Panc1 (cell line): ENCODE measurements at regions not wholly inside any gene's neighbourhood (a gene's known extent, or its start where the extent isn't known, plus 50 kb on each side); places are given as distances from the start of the nearest gene placed in this dataset.
"Not testable (repeated sequence)": the region's sequence is repeated elsewhere in the genome, so short reads cannot be mapped to it uniquely, and the experiment has no call there.

Source experiments
- ATAC-seq: fragments of 200-7000 bp; cut with Tn5 transposase; 2 replicates; pipeline ENCODE4 v1.9.1; 2020; ENCODE audit warnings: mild to moderate bottlenecking, moderate library complexity
- BruUV-seq: library from RNA; stranded (reverse); fragments of 400-500 nt; replicated peaks from 2 replicates; lab custom pipeline; 2021; lab: Mats Ljungman, UMichigan
- CTCF ChIA-PET: fragments of 300-600 bp; sonication (Branson Sonifier 250); formaldehyde crosslinking; loops from one replicate; lab custom pipeline; 2022; ENCODE audit warnings: antibody characterized with exemption; lab: Charles Lee
- POLR2A ChIA-PET: fragments of 300-600 bp; sonication (Branson Sonifier 250); formaldehyde crosslinking; loops from one replicate; lab custom pipeline; 2022; ENCODE audit warnings: antibody characterized with exemption; lab: Charles Lee
- DNase-seq: peaks from one replicate; pipeline ENCODE4 v3.0.0-alpha.2; 2010; ENCODE audit warnings: low read depth, low spot score
- H3K27ac ChIP-seq: 2 replicates; pipeline ENCODE4 v1.5.1; 2011; ENCODE audit warnings: mild to moderate bottlenecking, low read length, inconsistent platforms
- H3K27me3 ChIP-seq: fragments of 200-500 bp; sonication (Bioruptor generic); 2 replicates; pipeline ENCODE4 v1.6.0; 2014; ENCODE audit warnings: low read length, inconsistent platforms; ENCODE audit not compliant: control insufficient read depth, insufficient read depth
- H3K36me3 ChIP-seq: fragments of 200-500 bp; sonication (Bioruptor generic); 2 replicates; pipeline ENCODE4 v1.5.1; 2014; ENCODE audit warnings: inconsistent platforms, mild to moderate bottlenecking, low read length, moderate library complexity; ENCODE audit not compliant: control insufficient read depth, insufficient read depth
- H3K4me1 ChIP-seq: 2 replicates; pipeline ENCODE4 v1.5.1; 2011; ENCODE audit warnings: inconsistent platforms, mild to moderate bottlenecking, low read length, moderate library complexity; ENCODE audit not compliant: control insufficient read depth, insufficient read depth
- H3K4me3 ChIP-seq, 2 experiments: 2 replicates each; pipeline ENCODE4 v1.5.1; 2011 to 2012; ENCODE audit warnings: low read depth in 2 of 2, low read length in 2 of 2, mild to moderate bottlenecking in 2 of 2, inconsistent platforms in 1 of 2, moderate library complexity in 1 of 2
- H3K9me3 ChIP-seq: fragments of 200-500 bp; sonication (Bioruptor generic); 2 replicates; pipeline ENCODE4 v1.5.1; 2014; ENCODE audit warnings: low read depth, mild to moderate bottlenecking, inconsistent platforms, low read length, moderate library complexity; ENCODE audit not compliant: control insufficient read depth, insufficient read depth
- CTCF ChIP-seq: fragments of 450-650 bp; IDR thresholded peaks from 2 replicates; pipeline ENCODE4 v1.5.1; 2017; ENCODE audit warnings: mild to moderate bottlenecking
- POLR2AphosphoS5 ChIP-seq: IDR thresholded peaks from 2 replicates; pipeline ENCODE4 v1.6.1; 2012; ENCODE audit warnings: mild to moderate bottlenecking, low read depth, low read length, moderate library complexity
- REST ChIP-seq, 2 experiments: IDR thresholded peaks; 2 replicates each; pipeline ENCODE4 v1.6.1; 2011 to 2012; ENCODE audit warnings: low read depth in 2 of 2, control low read depth in 1 of 2, low read length in 1 of 2, mild to moderate bottlenecking in 1 of 2, moderate library complexity in 1 of 2; ENCODE audit not compliant: insufficient read depth in 1 of 2
- SIN3A ChIP-seq: IDR thresholded peaks from 2 replicates; pipeline ENCODE4 v1.6.1; 2012; ENCODE audit warnings: low read depth, mild to moderate bottlenecking, low read length, moderate library complexity, borderline replicate concordance; ENCODE audit not compliant: insufficient read depth
- TCF7L2 ChIP-seq: IDR thresholded peaks from 2 replicates; pipeline ENCODE4 v1.6.1; 2011; ENCODE audit warnings: mild to moderate bottlenecking, low read depth, low read length, inconsistent platforms
- in situ Hi-C: cut with HindIII; loops from 2 replicates; pipeline ENCODE4 v1.10.0; 2016; ENCODE audit warnings: low sequenced_read_pairs, low pct_unique_long_range_greater_than_20kb
- intact Hi-C: fragments of 100-400 bp; cut with micrococcal nuclease; formaldehyde crosslinking; loops from one replicate; pipeline ENCODE4 v1.10.0; 2022; ENCODE audit not compliant: unreplicated experiment

- in situ Hi-C loops (no loop called here), intact Hi-C loops (no loop called here)
- H3K4me1 ChIP-seq: no peaks in the 10 kb centered on the region
- ChIA-PET CTCF (no interaction called here), POLR2A (no interaction called here)
- H3K27me3 ChIP-seq: no peaks in the 10 kb centered on the region
- no peak overlapping the region for H3K27ac ChIP-seq
- BruUV-seq: no TSS peak
- no peak for DNase-seq
- no peak for TF ChIP-seq REST (IDR thresholded peaks at IDR 0.05; ENCODE audit: insufficient read depth in 1 of 2, low read depth in 2 of 2, low read length in 1 of 2)
- TF ChIP-seq TCF7L2: no peak
- TF ChIP-seq CTCF: no peak
- TF ChIP-seq SIN3A: no peak
- no peak for TF ChIP-seq POLR2AphosphoS5
- H3K4me3 ChIP-seq: no peak overlapping the region
- no peaks in the 10 kb centered on the region for H3K36me3 ChIP-seq
- ATAC-seq: no peak
- no peaks in the 10 kb centered on the region; the same call in 1 of the 2 replicates for H3K9me3 ChIP-seq
Observed at GRCh38 chr12:105499205-105499604, 168.7 kb downstream of the C12orf75 start.

GRCh38 chr12:105500676-105501075, 170.2 kb downstream of the C12orf75 start:
- H3K27me3 ChIP-seq, in situ Hi-C loops, CTCF ChIA-PET, DNase-seq, ATAC-seq, H3K4me1 ChIP-seq, H3K36me3 ChIP-seq, H3K27ac ChIP-seq, H3K4me3 ChIP-seq, intact Hi-C loops, BruUV-seq, H3K9me3 ChIP-seq, POLR2A ChIA-PET: not testable (repeated sequence)

- intact Hi-C loops: no loop called here
- TF ChIP-seq POLR2AphosphoS5 (no peak), SIN3A (no peak), CTCF (no peak), TCF7L2 (no peak), REST (IDR thresholded peaks at IDR 0.05; ENCODE audit: insufficient read depth in 1 of 2, low read depth in 2 of 2, low read length in 1 of 2) (no peak)
- POLR2A ChIA-PET: no interaction called here
- ATAC-seq (no peak), DNase-seq (no peak)
- Histone ChIP-seq H3K4me3 (no peak overlapping the region), H3K4me1 (no peaks in the 10 kb centered on the region), H3K36me3 (no peaks in the 10 kb centered on the region), H3K27ac (no peak overlapping the region), H3K9me3 (no peaks in the 10 kb centered on the region; the same call in 1 of the 2 replicates), H3K27me3 (no peaks in the 10 kb centered on the region)
- in situ Hi-C loops: no loop called here
- no TSS peak for BruUV-seq
- CTCF ChIA-PET: no interaction called here
Observed at GRCh38 chr12:105502426-105502930, 172.0 kb downstream of the C12orf75 start.
